HEK293 (cell line): ENCODE measurements at regions not wholly inside any gene's neighbourhood (a gene's known extent, or its start where the extent isn't known, plus 50 kb on each side); places are given as distances from the start of the nearest gene placed in this dataset.

Experiments
- CTCF ChIP-seq: fragments of 450-650 bp; formaldehyde crosslinking; IDR thresholded peaks from 2 replicates; pipeline ENCODE4 v1.5.1; 2016; ENCODE audit warnings: missing biosample characterization, missing genetic modification characterization
- ZIC2 ChIP-seq: fragments of 450-650 bp; formaldehyde crosslinking; IDR thresholded peaks from 2 replicates; pipeline ENCODE4 v1.5.1; 2016; ENCODE audit warnings: missing biosample characterization, missing genetic modification characterization
- ZNF121 ChIP-seq: fragments of 450-650 bp; formaldehyde crosslinking; IDR thresholded peaks from 2 replicates; pipeline ENCODE4 v1.5.1; 2016; ENCODE audit warnings: missing biosample characterization, missing genetic modification characterization
- ZNF23 ChIP-seq: fragments of 450-650 bp; formaldehyde crosslinking; IDR thresholded peaks from 2 replicates; pipeline ENCODE4 v1.5.1; 2016; ENCODE audit warnings: missing biosample characterization, missing genetic modification characterization, borderline replicate concordance
- ZNF24 ChIP-seq: fragments of 450-650 bp; formaldehyde crosslinking; IDR thresholded peaks from 2 replicates; pipeline ENCODE4 v1.5.1; 2016; ENCODE audit warnings: missing biosample characterization, missing genetic modification characterization

- TF ChIP-seq ZNF23 = no peak
- TF ChIP-seq CTCF = no peak
- no peak for TF ChIP-seq ZIC2 (tag by site-specific recombination)
- TF ChIP-seq ZNF24 = no peak
- no peak for TF ChIP-seq ZNF121 (tag by site-specific recombination)
Observed at GRCh38 chr3:31196881-31197364, 302.5 kb upstream of the GADL1 start.
